GM12872 (cell line): ENCODE measurements at regions not wholly inside any gene's neighbourhood (a gene's known extent, or its start where the extent isn't known, plus 50 kb on each side); places are given as distances from the start of the nearest gene placed in this dataset.
A peak's percentile ranks its signal among the peaks of the same experiment; 100 is the strongest.

Source experiments
- CTCF ChIP-seq: IDR thresholded peaks from 3 replicates; pipeline ENCODE4 v1.5.1; 2011; ENCODE audit warnings: low read depth, mild to moderate bottlenecking, low read length, moderate library complexity; ENCODE audit not compliant: insufficient read depth

- peak; percentile 69 for TF ChIP-seq CTCF
Observed at GRCh38 chr7:18320971-18321567, 174.5 kb upstream of the HDAC9 start.

GRCh38 chr7:18330548-18330947, 165.0 kb upstream of the HDAC9 start:
- no peak for TF ChIP-seq CTCF

GRCh38 chr7:18336626-18337025, 158.9 kb upstream of the HDAC9 start:
- TF ChIP-seq CTCF = no peak

GRCh38 chr7:18337048-18337809, 158.3 kb upstream of the HDAC9 start:
- no peak for TF ChIP-seq CTCF

- no peak for TF ChIP-seq CTCF
Observed at GRCh38 chr7:18338910-18339523, 156.5 kb upstream of the HDAC9 start.

- TF ChIP-seq CTCF = no peak
Observed at GRCh38 chr7:18341756-18342155, 153.8 kb upstream of the HDAC9 start.

- TF ChIP-seq CTCF = no peak
Observed at GRCh38 chr7:18343047-18343446, 152.5 kb upstream of the HDAC9 start.
